Lower lobe of right lung (tissue), 2 donors: ENCODE measurements at regions not wholly inside any gene's neighbourhood (a gene's known extent, or its start where the extent isn't known, plus 50 kb on each side); places are given as distances from the start of the nearest gene placed in this dataset.
A peak's percentile ranks its signal among the peaks of the same experiment; 100 is the strongest.

Experiments used
- ATAC-seq, 2 donors: fragments of 200-7000 bp; cut with Tn5 transposase; one replicate each; pipeline ENCODE4 v1.9.1; 2020 to 2022; ENCODE audit warnings: mild to moderate bottlenecking in 2 of 2, moderate library complexity in 2 of 2
- DNase-seq: peaks from one replicate; pipeline ENCODE4 v3.0.0-alpha.2; 2020
- H3K27ac ChIP-seq: fragments of 200-600 bp; one replicate; pipeline ENCODE4 v1.8.0; 2022
- H3K27me3 ChIP-seq: fragments of 200-600 bp; one replicate; pipeline ENCODE4 v1.8.0; 2022; ENCODE audit warnings: low read depth
- H3K36me3 ChIP-seq: fragments of 200-600 bp; one replicate; pipeline ENCODE4 v1.8.0; 2022; ENCODE audit warnings: mild to moderate bottlenecking
- H3K4me1 ChIP-seq: fragments of 200-600 bp; one replicate; pipeline ENCODE4 v1.8.0; 2022
- H3K4me3 ChIP-seq: fragments of 200-600 bp; one replicate; pipeline ENCODE4 v1.8.0; 2022; ENCODE audit warnings: mild to moderate bottlenecking
- H3K9me3 ChIP-seq: fragments of 200-600 bp; one replicate; pipeline ENCODE4 v1.8.0; 2022
- intact Hi-C: fragments of 100-400 bp; cut with DNase I; formaldehyde crosslinking; loops from one replicate; pipeline ENCODE4 v1.11.0; 2022
- TF ChIP-seq, protein P1 (sequence below): fragments of 200-600 bp; IDR thresholded peaks from one replicate; pipeline ENCODE4 v1.8.0; 2022; ENCODE audit warnings: antibody characterized with exemption, mild to moderate bottlenecking
- donor health status: DM: no; HTN: yes; CAD: no; lungs with severe emphysema.

DNA sequence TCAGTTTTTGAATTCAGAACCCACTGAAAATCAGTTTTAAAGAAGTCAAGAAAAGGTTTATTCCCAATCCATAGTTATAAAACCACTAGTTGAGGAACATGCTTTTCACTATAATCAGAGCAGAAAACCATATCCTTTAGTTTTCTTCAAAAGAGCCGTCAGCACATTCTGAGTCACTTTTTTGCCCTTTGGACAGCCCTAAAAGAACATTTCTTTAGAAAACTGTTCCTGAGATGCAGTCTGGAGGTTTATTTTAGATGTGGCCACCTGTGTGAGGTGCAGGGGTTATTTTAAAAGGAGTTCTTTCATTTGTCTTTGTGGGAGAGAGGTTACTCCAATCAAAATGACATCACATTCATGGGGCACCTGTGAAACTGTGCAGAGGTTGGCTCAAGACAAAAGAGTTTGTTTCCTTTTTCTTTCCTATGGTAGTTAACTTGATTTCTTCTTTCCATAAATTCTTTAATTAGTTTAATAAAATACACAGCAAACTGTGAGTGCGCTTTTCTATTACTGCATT is 221.6 kb upstream of the RPS23 start:
- H3K9me3 ChIP-seq: no peaks in the 10 kb centered on the region
- DNase-seq (no peak), ATAC-seq (no peak)
- TF ChIP-seq, protein P1, sequence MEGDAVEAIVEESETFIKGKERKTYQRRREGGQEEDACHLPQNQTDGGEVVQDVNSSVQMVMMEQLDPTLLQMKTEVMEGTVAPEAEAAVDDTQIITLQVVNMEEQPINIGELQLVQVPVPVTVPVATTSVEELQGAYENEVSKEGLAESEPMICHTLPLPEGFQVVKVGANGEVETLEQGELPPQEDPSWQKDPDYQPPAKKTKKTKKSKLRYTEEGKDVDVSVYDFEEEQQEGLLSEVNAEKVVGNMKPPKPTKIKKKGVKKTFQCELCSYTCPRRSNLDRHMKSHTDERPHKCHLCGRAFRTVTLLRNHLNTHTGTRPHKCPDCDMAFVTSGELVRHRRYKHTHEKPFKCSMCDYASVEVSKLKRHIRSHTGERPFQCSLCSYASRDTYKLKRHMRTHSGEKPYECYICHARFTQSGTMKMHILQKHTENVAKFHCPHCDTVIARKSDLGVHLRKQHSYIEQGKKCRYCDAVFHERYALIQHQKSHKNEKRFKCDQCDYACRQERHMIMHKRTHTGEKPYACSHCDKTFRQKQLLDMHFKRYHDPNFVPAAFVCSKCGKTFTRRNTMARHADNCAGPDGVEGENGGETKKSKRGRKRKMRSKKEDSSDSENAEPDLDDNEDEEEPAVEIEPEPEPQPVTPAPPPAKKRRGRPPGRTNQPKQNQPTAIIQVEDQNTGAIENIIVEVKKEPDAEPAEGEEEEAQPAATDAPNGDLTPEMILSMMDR: no peak
- H3K27me3 ChIP-seq: no peaks in the 10 kb centered on the region
- no peaks in the 10 kb centered on the region for H3K4me1 ChIP-seq
- H3K36me3 ChIP-seq: no peaks in the 10 kb centered on the region
- no peak overlapping the region for H3K27ac ChIP-seq
- intact Hi-C loops: no loop called here
- H3K4me3 ChIP-seq: no peak overlapping the region

DNA sequence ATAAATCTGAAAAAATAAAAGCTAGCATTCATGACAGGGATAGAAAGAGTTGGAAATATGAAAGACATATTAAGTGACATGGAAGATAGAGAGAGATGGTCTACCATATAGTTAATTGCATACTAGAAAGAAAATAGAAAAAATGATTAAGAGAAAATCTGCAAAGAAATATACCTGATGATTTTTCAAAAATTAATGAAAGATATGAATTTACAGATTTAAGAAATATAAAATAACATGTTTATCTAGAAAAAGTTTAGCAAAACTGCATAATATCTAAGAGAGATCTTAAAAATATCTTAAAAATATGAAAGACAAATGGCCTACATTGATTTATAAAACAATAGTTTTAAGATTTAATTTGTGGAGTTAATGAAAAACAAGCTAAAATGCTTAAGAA is 219.1 kb upstream of the RPS23 start:
- no peaks in the 10 kb centered on the region for H3K4me1 ChIP-seq
- H3K4me3 ChIP-seq: no peak overlapping the region
- no peaks in the 10 kb centered on the region for H3K36me3 ChIP-seq
- no peak for DNase-seq
- intact Hi-C loops: no loop called here
- H3K27ac ChIP-seq: no peak overlapping the region
- no peak for ATAC-seq
- TF ChIP-seq, protein P1: no peak
- no peaks in the 10 kb centered on the region for H3K27me3 ChIP-seq
- H3K9me3 ChIP-seq: no peaks in the 10 kb centered on the region

DNA sequence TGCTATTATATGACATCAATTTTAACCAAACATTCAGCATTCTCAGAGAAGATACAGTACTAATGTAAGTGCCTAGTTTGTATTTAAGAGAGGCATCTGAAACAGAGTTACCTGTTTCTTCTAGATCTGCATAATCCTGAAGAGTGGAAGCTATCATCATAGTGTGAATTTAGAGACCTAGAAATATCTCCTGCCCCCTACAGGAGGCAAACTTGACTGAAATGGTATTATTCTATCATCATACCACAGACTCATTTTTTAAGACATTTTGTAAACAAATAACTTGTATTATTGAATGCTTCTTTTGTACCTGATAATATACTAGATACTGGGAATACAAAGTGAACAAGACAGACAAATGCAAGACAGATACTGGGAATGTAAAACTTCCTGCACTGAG is 216.8 kb upstream of the RPS23 start:
- Histone ChIP-seq H3K27ac (no peak overlapping the region), H3K27me3 (no peaks in the 10 kb centered on the region), H3K4me3 (no peak overlapping the region), H3K36me3 (no peaks in the 10 kb centered on the region), H3K9me3 (no peaks in the 10 kb centered on the region), H3K4me1 (no peaks in the 10 kb centered on the region)
- peak in 1 of 2 donors; percentile 43 for ATAC-seq
- TF ChIP-seq, protein P1: no peak
- no peak for DNase-seq
- intact Hi-C loops: no loop called here

DNA sequence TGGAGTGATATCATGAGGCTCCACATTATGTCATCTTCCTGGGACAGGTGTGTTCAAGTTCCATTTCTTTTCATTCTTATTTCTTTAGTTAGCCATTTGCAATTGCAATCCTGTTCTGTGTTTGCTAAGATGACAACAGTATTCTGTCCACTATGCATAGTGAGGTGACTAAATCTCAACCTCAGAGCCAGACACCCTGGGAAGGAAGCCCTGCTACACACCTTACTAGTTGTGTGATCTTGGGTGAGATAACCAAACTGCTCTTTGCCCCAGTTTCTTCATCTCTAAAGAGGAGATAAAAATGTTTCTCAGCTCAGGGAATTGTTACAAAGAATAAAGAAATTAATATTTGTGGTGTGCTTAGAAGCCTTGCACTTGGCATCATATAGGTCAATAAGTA is 215.1 kb upstream of the RPS23 start:
- ATAC-seq: no peak
- no peaks in the 10 kb centered on the region for H3K36me3 ChIP-seq
- TF ChIP-seq, protein P1: no peak
- H3K9me3 ChIP-seq: no peaks in the 10 kb centered on the region
- no peak overlapping the region for H3K4me3 ChIP-seq
- intact Hi-C loops: no loop called here
- H3K27ac ChIP-seq: no peak overlapping the region
- H3K4me1 ChIP-seq: no peaks in the 10 kb centered on the region
- no peaks in the 10 kb centered on the region for H3K27me3 ChIP-seq
- DNase-seq: no peak

DNA sequence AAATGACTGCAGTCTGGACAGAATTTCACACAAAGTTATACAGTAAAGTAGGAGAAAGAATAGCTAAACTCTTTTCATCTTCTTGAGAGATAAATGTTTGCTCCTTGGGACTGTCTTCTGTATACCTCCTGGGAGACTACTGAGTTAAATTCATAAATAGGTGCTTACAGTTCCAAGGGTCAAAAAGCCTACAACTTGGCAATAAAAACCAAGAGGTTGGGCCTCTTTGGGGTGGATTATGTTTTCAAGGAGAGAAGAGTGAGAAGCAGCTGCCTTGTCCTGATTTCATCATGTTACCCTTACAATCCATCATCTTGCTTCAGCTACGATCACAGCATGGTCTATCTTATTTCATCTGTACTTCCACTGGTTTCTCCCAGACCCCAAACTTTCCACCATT is 213.2 kb upstream of the RPS23 start:
- Histone ChIP-seq H3K4me1 (no peaks in the 10 kb centered on the region), H3K27me3 (no peaks in the 10 kb centered on the region), H3K4me3 (no peak overlapping the region), H3K9me3 (no peaks in the 10 kb centered on the region), H3K36me3 (no peaks in the 10 kb centered on the region), H3K27ac (no peak overlapping the region)
- ATAC-seq (no peak), DNase-seq (no peak)
- intact Hi-C loops: no loop called here
- TF ChIP-seq, protein P1: no peak

DNA sequence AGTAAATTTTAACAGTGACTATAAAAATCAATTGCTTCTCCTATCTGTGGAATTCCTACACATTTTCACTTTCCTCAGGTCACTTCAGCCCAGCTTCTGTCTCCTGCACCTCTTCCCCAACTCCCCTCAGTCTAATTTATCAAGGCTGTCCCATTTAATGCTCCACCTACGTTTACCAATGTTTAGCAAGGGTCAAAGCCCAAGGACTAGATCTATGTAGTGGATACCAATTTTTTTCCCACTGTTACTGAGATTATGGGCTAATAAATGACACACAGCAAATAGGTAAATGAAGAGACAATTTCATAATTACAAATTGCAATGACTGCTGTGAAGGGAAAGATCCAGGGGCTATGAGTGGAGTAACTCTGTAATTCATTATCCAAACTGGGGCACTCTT is 211.5 kb upstream of the RPS23 start:
- Histone ChIP-seq H3K4me1 (no peaks in the 10 kb centered on the region), H3K27ac (no peak overlapping the region), H3K36me3 (no peaks in the 10 kb centered on the region), H3K9me3 (no peaks in the 10 kb centered on the region), H3K4me3 (no peak overlapping the region), H3K27me3 (no peaks in the 10 kb centered on the region)
- TF ChIP-seq, protein P1: no peak
- intact Hi-C loops: no loop called here
- ATAC-seq (no peak), DNase-seq (no peak)
